IMR-90 (cell line): ENCODE measurements at regions not wholly inside any gene's neighbourhood (a gene's known extent, or its start where the extent isn't known, plus 50 kb on each side); places are given as distances from the start of the nearest gene placed in this dataset.

Source experiments
- CEBPB ChIP-seq: IDR thresholded peaks from 2 replicates; pipeline ENCODE4 v1.6.1; 2012; ENCODE audit warnings: low read depth, low read length, improper control_type of control experiment
- CTCF ChIP-seq: conservative IDR thresholded peaks from 2 replicates; pipeline ENCODE4 v1.5.1; 2012; ENCODE audit warnings: mild to moderate bottlenecking, low read depth, low read length, improper control_type of control experiment
- MAFK ChIP-seq: IDR thresholded peaks from 2 replicates; pipeline ENCODE4 v1.6.1; 2012; ENCODE audit warnings: low read depth, low read length, improper control_type of control experiment
- MAZ ChIP-seq: IDR thresholded peaks from 2 replicates; pipeline ENCODE4 v1.6.1; 2012; ENCODE audit warnings: low read depth, mild to moderate bottlenecking, low read length, improper control_type of control experiment, moderate library complexity, borderline replicate concordance
- MXI1 ChIP-seq: IDR thresholded peaks from 2 replicates; pipeline ENCODE4 v1.6.1; 2012; ENCODE audit warnings: low read depth, mild to moderate bottlenecking, low read length, moderate library complexity, borderline replicate concordance
- POLR2A ChIP-seq: IDR thresholded peaks from 2 replicates; pipeline ENCODE4 v1.6.1; 2012; ENCODE audit warnings: mild to moderate bottlenecking, low read depth, low read length
- RFX5 ChIP-seq: IDR thresholded peaks from 2 replicates; pipeline ENCODE4 v1.8.0; 2012; ENCODE audit warnings: low read depth, mild to moderate bottlenecking, low read length, moderate library complexity
- SMC3 ChIP-seq: fragments of 150-350 bp; IDR thresholded peaks from 2 replicates; pipeline ENCODE4 v1.6.1; 2016; ENCODE audit warnings: low read depth, mild to moderate bottlenecking, antibody characterized with exemption, low read length, moderate library complexity
- USF2 ChIP-seq: fragments of 150-350 bp; IDR thresholded peaks from 2 replicates; pipeline ENCODE4 v1.6.1; 2017; ENCODE audit warnings: mild to moderate bottlenecking, antibody characterized with exemption, low read length, low read depth

GRCh38 chr2:146990311-146991054, 854.3 kb upstream of the ACVR2A start:
- TF ChIP-seq POLR2A: no peak
- TF ChIP-seq MAZ: no peak
- no peak for TF ChIP-seq USF2
- TF ChIP-seq CTCF: no peak
- no peak for TF ChIP-seq RFX5
- no peak for TF ChIP-seq SMC3
- TF ChIP-seq MXI1: no peak
- no peak for TF ChIP-seq CEBPB
- TF ChIP-seq MAFK: no peak
